HG03575 (cell line): ENCODE measurements at regions not wholly inside any gene's neighbourhood (a gene's known extent, or its start where the extent isn't known, plus 50 kb on each side); places are given as distances from the start of the nearest gene placed in this dataset.

ENCODE experiments used
- ATAC-seq: cut with Tn5 transposase; IDR thresholded peaks from one replicate; pipeline ENCODE4 v1.9.1; 2021; ENCODE audit not compliant: unreplicated experiment, insufficient number of reproducible peaks, low FRiP score; ENCODE audit errors: extremely low read depth

DNA sequence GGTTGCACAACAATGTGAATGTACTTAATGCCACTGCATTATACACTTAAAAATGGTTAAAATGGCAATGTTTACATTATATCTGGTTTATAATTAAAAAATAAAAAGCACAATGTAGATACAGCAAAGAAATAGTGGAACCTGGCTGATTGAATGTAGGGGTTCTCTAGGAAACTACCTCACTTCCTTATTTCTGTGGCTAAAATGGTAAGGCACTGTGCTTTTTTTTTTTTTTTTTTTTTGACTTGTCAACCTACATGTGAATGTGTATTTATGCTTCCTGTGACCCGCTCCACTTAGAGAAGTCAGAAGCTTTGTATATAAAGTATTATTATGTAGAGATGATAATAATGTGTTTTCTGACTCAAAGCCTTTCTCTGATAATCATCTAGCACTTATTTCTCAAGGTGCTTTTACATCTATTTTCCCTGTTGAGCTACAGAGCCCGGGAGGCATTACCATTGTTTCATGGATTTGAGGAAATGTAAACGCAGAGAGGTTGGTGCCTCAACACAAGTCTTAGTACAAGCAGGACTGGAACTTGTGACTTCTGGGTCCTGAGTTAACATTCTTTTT, 55.0 kb downstream of the SOX4 start:
- ATAC-seq, result no peak

DNA sequence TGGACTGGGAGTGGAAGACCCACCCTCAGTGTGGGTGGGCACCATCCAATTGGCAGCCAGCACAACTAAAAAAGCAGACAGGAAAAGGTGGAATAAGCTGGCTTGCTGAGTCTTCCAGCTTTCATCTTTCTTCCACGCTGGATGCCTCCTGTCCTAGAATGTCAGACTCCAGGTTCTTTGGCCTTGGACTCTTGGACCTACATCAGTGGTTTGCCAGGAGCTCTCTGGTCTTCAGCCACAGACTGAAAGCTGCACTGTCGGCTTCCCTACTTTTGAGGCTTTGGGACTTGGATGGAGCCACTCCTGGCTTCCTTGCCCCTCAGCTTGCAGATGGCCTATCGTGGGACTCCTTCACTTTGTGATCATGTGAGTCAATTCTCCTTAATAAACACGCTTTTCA, 59.8 kb downstream of the SOX4 start:
- ATAC-seq, result no peak

DNA sequence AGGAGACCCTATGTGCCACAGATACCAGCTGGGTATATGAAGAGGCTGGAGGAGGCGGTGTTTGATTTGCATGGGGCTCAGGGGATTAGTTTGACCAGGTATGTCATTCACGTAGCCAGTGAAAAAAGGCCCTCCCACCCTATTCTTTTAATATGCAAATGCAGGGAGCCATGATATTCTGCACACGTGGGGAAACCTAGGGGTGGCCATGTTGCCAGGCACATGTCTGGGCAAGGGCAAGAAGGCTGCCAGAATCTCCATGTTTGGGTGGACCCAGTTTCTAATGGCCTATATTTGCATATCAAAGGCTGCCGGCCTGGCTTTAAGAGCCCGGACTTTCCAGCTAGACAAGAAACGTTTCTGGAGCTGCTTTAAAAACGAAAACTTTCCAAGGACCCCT, 60.4 kb downstream of the SOX4 start:
- no peak for ATAC-seq

DNA sequence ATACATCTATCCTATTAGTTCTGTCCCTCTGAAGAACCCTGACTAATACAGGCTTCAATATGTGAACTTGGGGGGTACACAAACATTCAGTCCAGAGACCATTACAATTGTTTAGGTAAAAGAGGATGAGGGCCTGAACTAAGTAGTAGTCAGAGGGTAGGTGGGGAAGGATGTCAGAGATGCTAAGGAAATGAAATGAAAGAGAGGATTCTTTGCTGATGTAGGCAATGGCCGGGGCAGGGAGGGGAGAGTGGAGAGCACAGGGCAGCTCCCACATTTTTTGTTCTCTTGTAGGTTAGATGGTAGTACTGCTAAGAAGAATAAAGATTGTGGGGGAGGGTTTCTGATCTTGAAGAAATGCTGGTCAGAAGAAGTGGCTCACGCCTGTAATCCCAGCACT, 60.8 kb downstream of the SOX4 start:
- no peak for ATAC-seq

DNA sequence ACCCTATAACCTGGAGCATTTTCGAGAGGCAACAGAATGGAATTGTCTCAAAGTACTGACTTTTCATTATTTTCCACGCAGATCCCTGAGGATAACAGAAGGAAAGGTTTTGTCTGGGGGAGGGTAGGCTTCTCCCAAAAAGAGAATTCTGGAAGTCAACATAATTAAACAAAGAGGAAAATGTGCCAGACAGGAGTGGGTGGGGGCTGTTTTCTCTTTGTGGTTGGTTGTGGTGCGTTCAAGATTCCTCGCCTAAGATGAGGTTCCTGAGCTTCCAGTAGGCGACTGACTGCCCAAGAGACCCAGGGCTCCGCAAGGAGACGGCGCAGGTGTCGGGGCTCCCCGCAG, 70.4 kb downstream of the SOX4 start:
- no peak for ATAC-seq

DNA sequence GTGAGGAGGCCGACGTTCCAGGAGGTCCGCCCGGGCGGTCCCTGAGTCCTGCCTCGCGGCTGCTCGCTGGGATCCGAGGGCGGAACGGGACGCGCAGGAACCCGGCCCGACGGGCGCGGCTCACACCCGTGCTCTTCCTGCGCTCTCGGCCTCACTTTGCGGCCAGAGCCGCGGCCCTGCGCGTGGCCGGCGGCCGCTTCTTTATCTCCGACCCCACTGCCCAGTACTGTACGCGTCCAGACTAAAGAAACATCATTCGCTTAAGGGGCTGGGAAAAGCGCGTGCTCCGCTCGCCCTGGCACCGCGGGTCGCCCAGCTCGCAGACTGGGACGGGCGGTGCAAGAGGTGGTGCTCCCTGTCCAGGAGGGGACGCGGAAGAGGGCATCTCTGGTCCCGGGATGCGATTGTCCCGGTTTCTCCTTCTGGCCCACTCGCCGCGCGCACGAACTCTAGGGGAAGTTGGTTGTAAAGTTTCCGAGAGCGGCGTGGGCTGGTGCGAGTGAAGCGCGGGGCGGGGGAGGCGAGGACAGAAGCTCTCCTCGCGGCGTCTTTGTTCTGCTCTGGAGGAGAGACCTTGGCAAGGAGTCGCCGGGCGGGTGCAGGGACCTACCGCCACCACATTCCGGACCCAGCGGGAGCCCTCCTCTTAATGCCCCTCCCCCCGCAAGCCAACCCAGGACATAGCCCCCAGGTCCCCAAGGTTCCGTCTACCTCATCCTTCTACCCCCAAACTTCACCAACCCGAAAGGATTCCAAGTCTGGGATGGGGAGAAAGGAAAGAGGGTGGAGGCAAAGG, 71.0 kb downstream of the SOX4 start:
- ATAC-seq, result no peak

DNA sequence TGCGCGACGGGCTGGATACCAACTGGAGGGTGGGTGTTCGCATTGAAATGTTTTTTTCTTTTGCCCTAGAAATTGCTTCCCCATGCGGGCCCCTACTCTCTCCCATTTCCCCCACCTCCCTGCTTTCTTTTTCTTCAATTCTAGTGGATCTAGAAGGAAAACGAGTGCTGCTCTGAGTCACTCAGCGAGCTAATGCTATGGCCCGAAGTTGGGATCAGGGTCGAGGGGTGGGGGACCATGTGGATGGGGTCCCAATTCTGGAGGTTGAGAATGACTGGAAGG, 71.5 kb downstream of the SOX4 start:
- no peak for ATAC-seq

DNA sequence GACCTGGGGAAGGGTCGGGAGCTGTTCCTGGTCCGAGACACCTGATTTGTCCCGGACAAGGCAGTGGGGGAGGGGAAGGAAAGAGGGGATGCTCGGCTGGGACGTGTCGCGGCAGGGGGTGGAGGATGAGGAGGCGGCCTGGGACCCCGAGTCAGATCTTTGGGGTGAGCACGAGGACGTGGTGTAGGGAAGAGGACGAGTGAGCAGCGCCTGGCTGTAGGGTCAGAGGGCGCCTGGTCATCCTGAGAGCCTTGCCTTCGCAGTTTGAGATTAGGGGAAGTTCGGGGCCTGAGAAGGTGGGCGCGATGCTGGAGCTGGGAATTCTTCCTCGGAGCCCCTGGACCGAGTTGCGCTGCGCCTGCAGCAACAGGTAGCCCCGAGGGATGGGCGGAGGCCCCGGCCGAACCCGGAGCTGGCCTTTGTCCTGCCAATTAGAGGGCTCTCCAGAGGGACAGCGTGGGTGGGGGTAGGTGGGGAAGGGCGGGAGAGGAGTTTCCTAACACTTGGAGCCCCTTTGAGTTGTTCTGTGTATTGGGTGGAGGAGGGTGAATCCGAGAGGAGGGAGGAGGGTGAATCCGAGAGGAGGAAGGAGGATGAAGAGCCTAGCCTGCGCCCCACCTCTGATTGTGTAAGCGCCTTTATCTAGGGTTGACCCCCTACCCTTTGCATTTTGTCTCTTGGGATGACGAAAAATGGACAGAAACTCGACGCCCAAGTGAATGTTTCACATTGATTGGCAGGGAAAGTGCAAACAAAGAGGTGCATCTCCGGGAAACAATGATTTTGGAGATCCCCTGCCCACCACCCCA, 72.0 kb downstream of the SOX4 start:
- no peak for ATAC-seq

DNA sequence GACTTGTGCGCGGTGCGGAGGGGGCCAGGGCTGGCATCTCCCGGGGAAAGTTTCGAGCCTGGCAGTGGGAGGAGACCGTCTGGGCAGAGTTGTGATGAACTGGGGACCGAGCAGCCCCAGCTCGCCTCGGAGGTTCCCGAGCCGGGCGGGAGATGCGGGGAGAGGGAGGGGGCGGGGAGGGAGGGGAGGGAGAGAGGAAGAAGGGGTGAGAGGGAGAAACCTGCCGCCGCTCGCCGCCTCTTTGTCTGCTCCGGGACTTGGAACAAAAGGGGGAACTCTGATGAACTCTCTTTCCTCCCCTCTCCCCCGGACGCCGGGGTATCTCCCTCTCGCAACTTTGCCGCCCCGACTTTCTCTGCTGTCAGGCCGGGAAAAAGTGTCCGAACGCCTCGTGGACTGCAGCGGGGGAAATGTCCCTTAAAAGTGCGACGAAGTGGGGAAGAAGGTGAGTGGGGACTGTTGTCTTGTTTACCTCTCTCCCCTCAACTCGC, 72.7 kb downstream of the SOX4 start:
- no peak for ATAC-seq

DNA sequence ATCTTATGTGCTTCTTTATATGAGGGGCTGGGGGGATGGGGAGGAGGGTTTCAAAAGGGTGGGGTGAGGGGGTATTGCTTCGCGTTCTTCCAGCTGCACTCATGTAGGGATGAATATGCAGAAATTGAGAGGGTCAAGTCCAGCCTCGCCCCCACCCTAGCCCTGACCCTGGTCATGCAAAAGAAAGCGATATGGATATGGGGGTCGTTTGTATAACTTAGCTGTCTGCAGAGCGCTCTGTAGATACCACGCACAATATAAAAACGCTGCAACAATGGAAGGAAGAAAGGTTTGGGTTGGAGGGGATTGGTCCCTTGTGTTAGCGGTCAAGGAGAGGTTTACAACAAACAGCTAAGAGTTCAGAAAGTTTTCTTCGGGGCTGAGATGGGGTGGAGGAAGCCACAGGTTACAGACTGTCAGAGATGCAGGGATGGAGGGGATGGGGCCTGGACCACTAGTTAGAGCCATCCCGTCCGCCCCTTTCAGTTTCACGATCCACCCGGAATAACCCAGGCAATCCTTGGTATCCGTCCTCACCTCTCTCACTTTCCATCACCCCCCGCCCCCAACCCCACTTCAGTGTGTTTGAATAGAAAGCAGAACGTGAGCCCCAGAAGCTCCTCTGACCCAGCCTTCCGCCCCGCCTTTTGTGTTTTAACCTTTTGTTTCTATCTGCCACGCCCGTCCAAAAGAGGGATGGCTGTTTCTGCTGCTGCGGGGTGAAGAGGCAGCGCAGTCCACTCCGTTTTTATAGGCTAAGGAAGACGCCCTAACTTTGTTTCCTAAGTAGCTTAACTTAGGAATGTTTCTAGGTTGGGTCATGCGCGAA, 73.5 kb downstream of the SOX4 start:
- ATAC-seq, result no peak

DNA sequence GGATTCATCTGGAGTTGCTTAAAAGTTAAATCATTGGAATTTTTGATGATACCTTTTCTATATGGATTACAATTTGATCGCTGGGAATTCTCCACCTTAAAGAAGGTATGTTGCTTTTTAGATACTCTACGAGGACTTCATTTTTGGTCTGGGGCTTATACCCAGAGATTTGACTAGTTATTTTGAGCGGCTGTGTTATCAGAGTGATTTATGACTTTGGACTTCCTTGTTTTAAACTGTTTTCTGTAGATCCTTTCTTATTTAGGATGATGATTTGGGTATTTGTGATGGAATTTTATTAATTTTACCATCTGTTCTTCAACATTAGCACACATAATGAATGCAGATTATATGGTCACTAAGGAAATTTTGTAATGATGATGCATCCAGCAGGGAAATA, 75.2 kb downstream of the SOX4 start:
- ATAC-seq, result no peak

DNA sequence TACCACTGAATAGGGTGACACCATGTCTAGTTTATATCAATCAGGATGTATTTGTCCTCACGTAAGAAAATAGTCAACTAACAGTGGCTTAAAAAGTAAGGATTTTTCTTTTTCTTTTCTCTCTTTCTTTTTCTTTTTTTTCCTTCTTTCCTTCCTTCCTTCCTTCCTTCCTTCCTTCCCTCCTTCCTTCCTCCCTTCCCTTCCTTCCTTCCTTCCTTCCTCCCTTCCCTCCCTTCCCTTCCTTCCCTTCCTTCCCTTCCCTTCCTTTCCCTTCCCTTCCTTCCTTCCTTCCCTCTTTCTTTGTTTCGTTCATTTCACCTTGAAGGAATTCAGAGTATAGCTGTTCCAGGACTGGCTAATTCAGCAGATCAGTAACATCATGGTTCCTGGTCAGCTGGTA, 83.2 kb downstream of the SOX4 start:
- ATAC-seq, result no peak

DNA sequence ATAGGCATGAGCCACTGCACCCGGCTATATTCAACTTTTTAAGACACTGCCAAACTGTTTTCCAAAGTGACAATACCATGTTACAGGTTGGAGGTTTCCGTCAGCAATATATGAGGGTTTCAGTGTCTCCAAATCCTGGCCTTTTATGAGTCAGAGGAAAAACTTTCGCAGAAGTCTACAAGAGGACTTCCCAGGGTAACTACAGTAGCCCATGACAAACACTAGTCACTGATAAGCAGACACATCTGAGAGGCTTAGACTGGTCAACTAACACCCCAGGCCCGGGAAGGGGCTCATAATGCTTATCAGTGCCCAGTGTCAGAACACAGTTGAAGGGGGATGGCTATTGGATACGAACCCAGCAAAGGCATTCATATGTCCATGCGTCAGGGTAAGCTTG, 85.4 kb downstream of the SOX4 start:
- ATAC-seq, result no peak

DNA sequence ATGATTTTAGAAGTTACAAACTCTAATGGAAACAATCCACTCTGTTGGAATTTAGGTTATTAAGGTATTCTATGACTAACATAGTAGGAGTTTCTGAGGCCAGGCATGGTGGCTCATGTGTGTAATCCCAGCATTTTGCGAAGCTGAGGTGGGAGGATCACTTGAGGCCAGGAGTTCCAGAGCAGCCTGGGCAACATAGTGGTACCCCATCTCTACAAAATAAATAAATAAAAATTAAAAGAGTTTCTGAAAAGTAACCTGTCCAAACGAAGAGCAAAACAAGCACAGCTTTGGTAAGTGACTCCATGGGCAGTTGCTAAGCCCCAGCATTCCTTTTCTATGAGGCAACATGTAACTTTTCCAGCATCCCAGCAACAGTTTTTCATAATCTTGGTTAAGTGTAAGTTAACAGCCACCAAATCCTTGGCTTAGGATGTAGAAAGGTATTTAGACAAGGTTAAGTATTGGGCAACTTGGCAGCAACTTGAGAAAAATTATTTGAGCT, 86.3 kb downstream of the SOX4 start:
- ATAC-seq, result no peak

DNA sequence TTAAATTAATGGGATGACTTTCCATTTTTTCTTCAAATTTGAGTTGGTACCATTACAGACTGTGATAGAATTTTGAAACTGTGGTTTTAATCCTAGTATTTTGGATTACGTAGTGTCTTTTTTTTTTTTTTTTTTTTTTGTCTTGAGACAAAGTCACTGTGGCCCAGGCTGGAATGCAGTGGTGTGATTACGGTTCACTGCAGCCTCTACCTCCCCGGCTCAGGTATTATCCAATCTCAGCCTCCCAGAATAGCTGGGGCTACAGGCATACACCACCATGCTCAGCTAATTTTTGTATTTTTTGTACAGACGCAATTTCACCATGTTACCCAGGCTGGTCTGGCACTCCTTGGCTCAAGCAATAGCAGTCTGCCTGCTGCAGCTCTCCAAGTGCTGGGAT, 87.1 kb downstream of the SOX4 start:
- ATAC-seq, result no peak

DNA sequence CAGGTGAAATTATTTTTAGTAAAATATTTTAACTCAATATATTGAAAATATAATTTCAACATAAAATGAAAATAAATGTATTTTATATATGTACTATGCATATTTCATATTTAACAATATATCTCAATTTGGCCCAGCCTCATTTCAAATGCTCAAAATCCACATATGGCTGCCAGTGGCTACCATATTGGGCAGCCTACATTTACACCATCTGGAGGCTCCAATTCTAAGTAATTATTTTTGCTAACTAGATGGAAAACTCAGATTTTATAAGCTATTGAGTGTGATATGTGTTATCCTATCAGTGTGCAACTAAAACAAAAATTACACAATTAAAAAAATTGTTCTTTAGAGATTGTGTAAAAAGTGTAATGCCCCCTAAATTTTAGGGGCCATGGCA, 96.9 kb downstream of the SOX4 start:
- ATAC-seq, result no peak

DNA sequence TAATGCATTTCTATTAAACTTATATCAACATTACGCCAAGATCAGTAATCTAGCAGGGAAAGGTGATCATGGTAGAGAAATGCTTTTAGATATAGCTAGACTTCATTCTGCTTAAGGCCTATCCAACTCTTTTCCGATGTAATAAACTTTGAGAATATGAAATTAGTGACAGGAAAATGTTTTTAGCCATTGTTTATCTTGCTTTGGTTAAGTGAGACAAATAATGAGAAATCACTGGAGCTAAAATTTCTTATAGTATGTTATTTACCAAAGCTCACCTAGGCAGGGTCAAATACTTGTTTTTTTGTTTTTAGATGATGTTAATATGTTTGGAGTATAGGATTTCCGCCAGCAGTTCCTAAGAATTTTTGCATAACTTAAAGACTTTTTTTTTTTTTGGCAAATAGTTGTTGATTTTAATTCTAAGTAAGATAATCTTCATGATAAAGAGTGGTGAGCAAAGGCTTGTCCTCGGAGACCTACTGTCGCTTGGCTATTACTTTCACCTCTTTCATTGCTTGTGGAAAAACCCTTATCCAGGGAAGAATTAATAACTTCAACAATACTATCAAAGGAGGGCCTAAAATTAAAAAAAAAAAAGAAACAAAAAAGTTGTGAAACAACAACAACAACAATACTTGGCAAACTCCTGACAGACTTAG, 98.3 kb downstream of the SOX4 start:
- no peak for ATAC-seq

DNA sequence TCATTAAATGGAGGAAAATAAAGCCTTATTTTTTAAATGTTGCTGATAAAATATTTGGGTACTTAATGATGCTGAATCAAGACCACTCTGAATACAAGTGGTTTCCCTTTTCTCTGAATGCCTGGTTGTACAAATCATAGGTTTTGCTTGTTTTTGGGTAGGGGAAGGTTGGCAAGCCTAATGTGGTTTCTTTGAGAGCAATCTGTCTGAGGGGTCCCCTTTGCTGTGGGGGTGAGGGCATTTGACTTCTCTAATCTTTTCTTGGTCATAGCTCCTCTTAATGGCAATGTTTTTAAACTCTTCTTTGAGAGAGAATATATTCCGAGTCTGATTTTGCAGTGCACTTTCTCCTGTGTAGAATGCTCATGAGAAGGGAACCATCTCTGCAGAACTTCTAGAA, 99.2 kb downstream of the SOX4 start:
- no peak for ATAC-seq

DNA sequence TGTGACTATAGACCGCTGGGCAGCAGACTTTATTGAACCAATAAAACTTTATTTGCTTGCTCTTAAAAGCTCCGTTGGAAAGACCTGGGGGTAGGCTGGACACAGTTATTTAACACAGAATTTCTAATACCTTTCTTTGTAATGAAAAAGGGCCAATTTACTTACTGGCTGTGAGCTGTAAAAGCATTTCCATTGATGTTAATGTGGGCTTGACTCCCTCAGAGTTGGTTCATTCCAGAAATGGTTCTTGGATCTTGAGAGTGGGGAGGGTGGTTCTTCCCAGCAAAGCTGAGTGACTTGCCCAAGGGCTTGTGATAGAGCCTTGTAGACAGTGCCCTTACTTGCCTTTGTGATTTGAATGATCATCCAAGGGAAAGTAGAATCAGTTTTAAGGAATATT, 100.6 kb downstream of the SOX4 start:
- no peak for ATAC-seq
